H1 (cell line): ENCODE measurements at regions not wholly inside any gene's neighbourhood (a gene's known extent, or its start where the extent isn't known, plus 50 kb on each side); places are given as distances from the start of the nearest gene placed in this dataset.

Experiments used
- CTCF ChIA-PET: fragments of 300-600 bp; sonication (Branson Sonifier 250); formaldehyde crosslinking; loops from one replicate; lab custom pipeline; 2021; ENCODE audit not compliant: partially characterized antibody; lab: Charles Lee
- POLR2A ChIA-PET: fragments of 300-600 bp; sonication (Branson Sonifier 250); formaldehyde crosslinking; loops from one replicate; lab custom pipeline; 2021; ENCODE audit warnings: inconsistent platforms; ENCODE audit not compliant: partially characterized antibody; lab: Charles Lee
- DNase-seq, 2 experiments: peaks; one replicate each; pipeline versions ENCODE4 v3.0.0 to v3.0.0-alpha.2; 2010 to 2022; ENCODE audit warnings: low spot score in 2 of 2, low read depth in 1 of 2, mixed read lengths in 1 of 2
- FAIRE-seq: peaks from 2 replicates; lab custom pipeline; 2011; peaks lifted over from hg19 to GRCh38; lab: Jason Lieb, UNC
- H2AFZ ChIP-seq: 2 replicates; pipeline ENCODE4 v1.8.1; 2012; ENCODE audit warnings: low read length, inconsistent platforms
- H2AK5ac ChIP-seq: 2 replicates; pipeline ENCODE4 v1.6.1; 2013; ENCODE audit warnings: low read depth, low read length
- H2BK120ac ChIP-seq: replicated peaks from 2 replicates; pipeline ENCODE3; 2013; ENCODE audit warnings: low read depth, low read length, inconsistent platforms
- H2BK12ac ChIP-seq: 2 replicates; pipeline ENCODE4 v1.6.1; 2013; ENCODE audit warnings: low read depth, low read length
- H2BK15ac ChIP-seq: 2 replicates; pipeline ENCODE4 v1.6.1; 2013; ENCODE audit warnings: low read length
- H2BK20ac ChIP-seq: 2 replicates; pipeline ENCODE4 v1.6.1; 2013; ENCODE audit warnings: low read length
- H2BK5ac ChIP-seq: 2 replicates; pipeline ENCODE4 v1.6.1; 2013; ENCODE audit warnings: low read depth, low read length
- H3K14ac ChIP-seq: 2 replicates; pipeline ENCODE4 v1.6.1; 2013; ENCODE audit warnings: inconsistent platforms; ENCODE audit not compliant: insufficient read length
- H3K18ac ChIP-seq: 2 replicates; pipeline ENCODE4 v1.6.1; 2013; ENCODE audit warnings: low read length; ENCODE audit errors: extremely low read depth
- H3K23ac ChIP-seq: 2 replicates; pipeline ENCODE4 v1.6.1; 2013; ENCODE audit warnings: inconsistent platforms; ENCODE audit not compliant: insufficient read length
- H3K23me2 ChIP-seq: 2 replicates; pipeline ENCODE4 v1.6.1; 2013; ENCODE audit warnings: low read depth, low read length
- H3K27ac ChIP-seq: 2 replicates; pipeline ENCODE4 v1.6.1; 2011; ENCODE audit warnings: low read depth, low read length, inconsistent platforms
- H3K27me3 ChIP-seq, 4 experiments: replicated peaks in 1 of 4; 1 replicate in 1 of 4; 2 replicates in 3 of 4; pipeline versions ENCODE4 v1.6.1 to v1.8.1; 2011 to 2013; ENCODE audit warnings: low read length in 3 of 4, mild to moderate bottlenecking in 3 of 4, inconsistent platforms in 2 of 4, mixed read lengths in 2 of 4, moderate library complexity in 1 of 4; ENCODE audit not compliant: control insufficient read depth in 3 of 4, insufficient read depth in 3 of 4; ENCODE audit errors: extremely low read depth in 1 of 4
- H3K36me3 ChIP-seq, 4 experiments: 2 replicates each; pipeline versions ENCODE4 v1.6.1 to v1.8.1; 2011 to 2013; ENCODE audit warnings: mild to moderate bottlenecking in 4 of 4, low read length in 3 of 4, moderate library complexity in 2 of 4, control low read depth in 1 of 4, inconsistent platforms in 1 of 4; ENCODE audit not compliant: insufficient read depth in 4 of 4, control insufficient read depth in 2 of 4
- H3K4ac ChIP-seq: replicated peaks from 2 replicates; pipeline ENCODE3; 2013; ENCODE audit warnings: low read length, low read depth, mixed read lengths, inconsistent platforms; ENCODE audit not compliant: insufficient read length
- H3K4me1 ChIP-seq, 4 experiments: replicated peaks in 1 of 4; 1 replicate in 1 of 4; 2 replicates in 3 of 4; pipeline versions ENCODE4 v1.6.1 to v1.8.1; 2011 to 2013; ENCODE audit warnings: low read length in 3 of 4, inconsistent platforms in 2 of 4, mixed read lengths in 1 of 4; ENCODE audit not compliant: insufficient read depth in 4 of 4, control insufficient read depth in 3 of 4
- H3K4me2 ChIP-seq, 2 experiments: 2 replicates each; pipeline versions ENCODE4 v1.6.1 to v1.8.1; 2011 to 2013; ENCODE audit warnings: low read depth in 2 of 2, low read length in 2 of 2, control low read depth in 1 of 2, inconsistent platforms in 1 of 2, mild to moderate bottlenecking in 1 of 2; ENCODE audit not compliant: insufficient read depth in 1 of 2
- H3K4me3 ChIP-seq, 4 experiments: fragments of 200-600, 300-600 bp in 1 of 4; sonication (generic), shearing (Covaris generic), sonication (Bioruptor Twin) in 1 of 4; 2 replicates each; pipeline versions ENCODE4 v1.5.1 to v1.8.1; 2011 to 2016; ENCODE audit warnings: low read length in 4 of 4, low read depth in 3 of 4, control low read depth in 2 of 4, inconsistent platforms in 2 of 4, mild to moderate bottlenecking in 2 of 4, mixed read lengths in 1 of 4, moderate library complexity in 1 of 4; ENCODE audit not compliant: insufficient read depth in 2 of 4; ENCODE audit errors: extremely low read depth in 1 of 4
- H3K56ac ChIP-seq: replicated peaks from 2 replicates; pipeline ENCODE3; 2013; ENCODE audit warnings: low read depth, mild to moderate bottlenecking, mixed read lengths, low read length, inconsistent platforms; ENCODE audit not compliant: insufficient read length
- H3K79me1 ChIP-seq: 2 replicates; pipeline ENCODE4 v1.6.1; 2013; ENCODE audit warnings: low read depth, low read length, control low read depth
- H3K79me2 ChIP-seq, 2 experiments: 2 replicates each; pipeline versions ENCODE4 v1.6.1 to v1.8.1; 2012 to 2013; ENCODE audit warnings: low read length in 2 of 2, mild to moderate bottlenecking in 2 of 2, inconsistent platforms in 1 of 2; ENCODE audit not compliant: insufficient read depth in 2 of 2, control insufficient read depth in 1 of 2
- H3K9ac ChIP-seq, 4 experiments: replicated peaks in 1 of 4; 1 replicate in 1 of 4; 2 replicates in 3 of 4; pipeline versions ENCODE4 v1.6.1 to v1.8.1; 2011 to 2013; ENCODE audit warnings: low read depth in 3 of 4, low read length in 3 of 4, control low read depth in 2 of 4, mild to moderate bottlenecking in 2 of 4, moderate library complexity in 2 of 4, inconsistent platforms in 1 of 4; ENCODE audit errors: extremely low read depth in 1 of 4
- H3K9me3 ChIP-seq, 2 experiments: 2 replicates each; pipeline versions ENCODE4 v1.6.1 to v1.8.1; 2012 to 2013; ENCODE audit warnings: mild to moderate bottlenecking in 2 of 2, moderate library complexity in 2 of 2, control low read depth in 1 of 2, inconsistent platforms in 1 of 2, low read depth in 1 of 2, low read length in 1 of 2, mixed read lengths in 1 of 2; ENCODE audit not compliant: insufficient read depth in 2 of 2
- H4K20me1 ChIP-seq, 2 experiments: replicated peaks in 1 of 2; 2 replicates each; pipeline versions ENCODE3 to v1.8.1; 2011 to 2013; ENCODE audit warnings: inconsistent platforms in 2 of 2, low read length in 2 of 2, mild to moderate bottlenecking in 1 of 2; ENCODE audit not compliant: insufficient read depth in 2 of 2, control insufficient read depth in 1 of 2
- H4K5ac ChIP-seq: 2 replicates; pipeline ENCODE4 v1.6.1; 2013; ENCODE audit warnings: low read length, low read depth, mixed read lengths, inconsistent platforms; ENCODE audit not compliant: insufficient read length
- H4K8ac ChIP-seq: 2 replicates; pipeline ENCODE4 v1.8.0; 2013; ENCODE audit warnings: mild to moderate bottlenecking, moderate library complexity, low read length, inconsistent platforms; ENCODE audit not compliant: insufficient read depth; ENCODE audit errors: extremely low read depth
- H4K91ac ChIP-seq: replicated peaks from 2 replicates; pipeline ENCODE3; 2013; ENCODE audit warnings: low read length, mixed read lengths, inconsistent platforms; ENCODE audit not compliant: insufficient read length
- ASH2L ChIP-seq: fragments of 200-600, 300-600 bp; sonication (generic); IDR thresholded peaks from one replicate; pipeline ENCODE4 v1.7.1; 2017; ENCODE audit warnings: low read length
- ATF3 ChIP-seq: IDR thresholded peaks from 2 replicates; pipeline ENCODE4 v1.6.1; 2011; ENCODE audit warnings: low read depth, mild to moderate bottlenecking, low read length; ENCODE audit not compliant: insufficient read depth
- CBX5 ChIP-seq: fragments of 300-800, 300-1000 bp; sonication (generic); IDR thresholded peaks from 2 replicates; pipeline ENCODE4 v1.7.1; 2016; ENCODE audit warnings: antibody characterized with exemption, low read length, low read depth
- CTBP2 ChIP-seq: IDR thresholded peaks from 2 replicates; pipeline ENCODE4 v1.7.0; 2011; ENCODE audit warnings: borderline replicate concordance, mild to moderate bottlenecking, moderate library complexity, mixed read lengths, low read length; ENCODE audit not compliant: insufficient read depth, insufficient read length
- E2F6 ChIP-seq: IDR thresholded peaks from 2 replicates; pipeline ENCODE4 v1.6.1; 2012; ENCODE audit warnings: inconsistent platforms
- KDM5A ChIP-seq: fragments of 200-600 bp; IDR thresholded peaks from 2 replicates; pipeline ENCODE4 v1.7.1; 2012; ENCODE audit warnings: mild to moderate bottlenecking, low read length, inconsistent platforms, mixed read lengths
- POLR2A ChIP-seq, 2 experiments: IDR thresholded peaks; 1 replicate in 1 of 2; 2 replicates in 1 of 2; pipeline ENCODE4 v1.6.1; 2011; ENCODE audit warnings: low read depth in 2 of 2, low read length in 2 of 2, mild to moderate bottlenecking in 2 of 2; ENCODE audit errors: control extremely low read depth in 1 of 2
- RBBP5 ChIP-seq: IDR thresholded peaks from 2 replicates; pipeline ENCODE4 v1.7.1; 2012; ENCODE audit warnings: low read depth, mild to moderate bottlenecking, inconsistent platforms, low read length, moderate library complexity, borderline replicate concordance
- RNF2 ChIP-seq: fragments of 200-900, 300-1000 bp; sonication (generic); IDR thresholded peaks from 2 replicates; pipeline ENCODE4 v1.7.1; 2016; ENCODE audit warnings: borderline replicate concordance, low read depth, mild to moderate bottlenecking, antibody characterized with exemption, low read length; ENCODE audit not compliant: poor library complexity, severe bottlenecking; ENCODE audit errors: missing control alignments
- SIN3A ChIP-seq, 2 experiments: IDR thresholded peaks in 1 of 2; conservative IDR thresholded peaks in 1 of 2; 2 replicates each; pipeline ENCODE4 v1.6.1; 2011 to 2012; ENCODE audit warnings: low read length in 2 of 2, improper control_type of control experiment in 1 of 2, low read depth in 1 of 2, mild to moderate bottlenecking in 1 of 2
- SP2 ChIP-seq: IDR thresholded peaks from 2 replicates; pipeline ENCODE4 v1.6.1; 2012; ENCODE audit warnings: mild to moderate bottlenecking, low read length, inconsistent platforms
- ZNF274 ChIP-seq: IDR thresholded peaks from 2 replicates; pipeline ENCODE4 v1.7.0; 2012; ENCODE audit warnings: low read length, borderline replicate concordance; ENCODE audit errors: extremely low read depth
- WGBS, 2 experiments: shearing (Covaris generic) in 1 of 2; methylation state at CpG; one replicate each; pipeline versions ENCODE4 v1.1.6 to v1.1.7; 2013 to 2015; ENCODE audit warnings: low lambda C conversion rate in 2 of 2, mixed read lengths in 2 of 2, inconsistent platforms in 1 of 2, low coverage in 1 of 2, missing lambda C conversion rate in 1 of 2; ENCODE audit not compliant: insufficient replicate concordance in 2 of 2, insufficient coverage in 1 of 2, insufficient read length in 1 of 2; ENCODE audit errors: extremely low coverage in 1 of 2, missing lambda C conversion rate in 1 of 2; 5-methylcytosine and 5-hydroxymethylcytosine counted together

GRCh38 chr10:6674291-6674690 is 94.2 kb upstream of the PRKCQ start:
- Histone ChIP-seq H3K9ac (no peak overlapping the region), H2BK20ac (no peak overlapping the region), H3K79me2 (no peaks in the 10 kb centered on the region), H2BK120ac (no peak overlapping the region), H2AK5ac (no peak overlapping the region), H3K27ac (no peak overlapping the region), H3K18ac (no peak overlapping the region), H3K23me2 (no peaks in the 10 kb centered on the region), H3K4ac (no peak overlapping the region), H2AFZ (no peak overlapping the region), H4K5ac (no peak overlapping the region), H3K79me1 (no peaks in the 10 kb centered on the region), H3K4me2 (no peak overlapping the region), H3K23ac (no peak overlapping the region), H4K20me1 (no peaks in the 10 kb centered on the region), H4K91ac (no peak overlapping the region), H3K36me3 (no peaks in the 10 kb centered on the region), H2BK5ac (no peak overlapping the region), H3K4me1 (no peaks in the 10 kb centered on the region), H4K8ac (no peak overlapping the region), H3K56ac (no peak overlapping the region), H3K27me3 (no peaks in the 10 kb centered on the region), H2BK12ac (no peak overlapping the region), H3K4me3 (no peak overlapping the region), H3K14ac (no peak overlapping the region), H2BK15ac (no peak overlapping the region), H3K9me3 (no peaks in the 10 kb centered on the region)
- POLR2A ChIA-PET: no interaction called here
- CTCF ChIA-PET: interaction anchor here (0.9 to 1.2 kb wide), 2 partner anchors 27 to 92 kb away, joined by 3 to 4 read pairs; no protein-coding TSS in a partner anchor
- 86% methylated on average over 3 of the region's 3 CpGs; no CpG with 5 or more reads in 1 of the 2 experiments for WGBS, 2 experiments
- DNase-seq: no peak
- FAIRE-seq: no peak
- TF ChIP-seq CBX5: no peak
- no peak for TF ChIP-seq E2F6
- TF ChIP-seq ATF3: no peak
- no peak for TF ChIP-seq SP2
- TF ChIP-seq POLR2A (IDR thresholded peaks at IDR 0.05; ENCODE audit: control extremely low read depth in 1 of 2, low read depth in 2 of 2, low read length in 2 of 2): no peak
- TF ChIP-seq ZNF274: no peak
- TF ChIP-seq ASH2L: no peak
- no peak for TF ChIP-seq KDM5A
- no peak for TF ChIP-seq RNF2
- no peak for TF ChIP-seq RBBP5
- TF ChIP-seq CTBP2: no peak
- no peak for TF ChIP-seq SIN3A (conservative IDR thresholded peaks at IDR 0.05 in 1 of 2, IDR thresholded peaks at IDR 0.05 in 1 of 2; ENCODE audit: low read depth in 1 of 2, low read length in 2 of 2)
